ENCODE measurements at regions not wholly inside any gene's neighbourhood (a gene's known extent, or its start where the extent isn't known, plus 50 kb on each side); places are given as distances from the start of the nearest gene placed in this dataset.

GRCh38 chr12:127079636-127080035, 1187.3 kb upstream of the TMEM132C start:
- no peak overlapping the region for H3K4me3 ChIP-seq (ENCODE audit: low read depth, low read length)
- no peak for TF ChIP-seq CTCF (IDR thresholded peaks at IDR 0.05; ENCODE audit: insufficient read depth, low read length)
- no peak for DNase-seq (ENCODE audit: low read depth)

- no peak overlapping the region for H3K4me3 ChIP-seq (ENCODE audit: low read depth, low read length)
- no peak for TF ChIP-seq CTCF (IDR thresholded peaks at IDR 0.05; ENCODE audit: insufficient read depth, low read length)
- DNase-seq (ENCODE audit: low read depth), result no peak
Observed at GRCh38 chr12:127081058-127081457, 1185.9 kb upstream of the TMEM132C start.

DNA sequence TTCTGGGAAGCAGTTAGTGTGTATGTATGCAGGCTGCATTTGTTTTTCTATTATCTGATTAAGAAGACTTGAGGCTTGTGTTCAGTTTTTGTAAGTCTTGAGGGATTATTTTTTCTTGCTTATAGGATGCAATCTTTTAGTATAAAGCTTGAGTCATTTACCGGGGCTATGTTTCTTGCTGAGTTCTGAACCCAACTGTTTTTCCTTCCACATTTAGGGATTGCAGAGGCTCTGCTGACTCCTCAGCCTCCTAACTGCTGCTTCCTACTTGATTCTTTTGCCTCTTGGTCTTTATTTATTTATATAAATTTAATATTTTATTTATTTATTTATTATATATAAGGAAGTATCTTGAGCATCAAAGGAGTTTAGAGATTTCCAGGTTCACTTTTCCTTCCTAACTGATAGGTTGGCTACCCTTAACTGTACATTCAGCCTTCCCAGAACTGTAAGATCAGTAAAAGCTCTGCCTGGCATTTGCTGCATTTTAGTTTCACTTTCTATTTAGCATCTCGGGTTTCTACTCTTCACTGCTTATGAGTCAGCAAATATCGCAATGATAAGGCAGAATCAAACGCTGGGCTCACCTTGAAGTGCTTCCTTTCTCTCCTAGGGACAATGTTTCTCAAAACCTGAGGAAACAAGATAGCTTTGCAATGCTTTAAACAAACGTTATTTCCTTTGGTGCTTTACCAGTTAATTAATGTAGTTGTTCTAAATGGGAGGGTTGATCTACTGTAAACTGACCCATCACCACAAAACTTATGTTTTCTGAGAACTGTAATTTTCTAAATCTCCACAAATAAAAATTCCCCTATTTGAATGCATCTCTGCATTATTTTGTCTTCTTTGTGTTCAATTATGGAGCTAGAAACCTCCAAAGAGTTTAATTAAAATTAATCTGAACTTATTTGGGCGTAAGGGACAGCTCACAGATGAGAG, 1183.7 kb upstream of the TMEM132C start:
- DNase-seq (ENCODE audit: low read depth), result peak; percentile 86
- no peak for TF ChIP-seq CTCF (IDR thresholded peaks at IDR 0.05; ENCODE audit: insufficient read depth, low read length)
- H3K4me3 ChIP-seq (ENCODE audit: low read depth, low read length), result peak overlapping the region; percentile 59

GRCh38 chr12:127101076-127101475, 1165.9 kb upstream of the TMEM132C start:
- no peak overlapping the region for H3K4me3 ChIP-seq (ENCODE audit: low read depth, low read length)
- DNase-seq (ENCODE audit: low read depth), result no peak
- no peak for TF ChIP-seq CTCF (IDR thresholded peaks at IDR 0.05; ENCODE audit: insufficient read depth, low read length)

- no peak overlapping the region for H3K4me3 ChIP-seq (ENCODE audit: low read depth, low read length)
- no peak for TF ChIP-seq CTCF (IDR thresholded peaks at IDR 0.05; ENCODE audit: insufficient read depth, low read length)
- no peak for DNase-seq (ENCODE audit: low read depth)
Observed at GRCh38 chr12:127106041-127106440, 1160.9 kb upstream of the TMEM132C start.

DNA sequence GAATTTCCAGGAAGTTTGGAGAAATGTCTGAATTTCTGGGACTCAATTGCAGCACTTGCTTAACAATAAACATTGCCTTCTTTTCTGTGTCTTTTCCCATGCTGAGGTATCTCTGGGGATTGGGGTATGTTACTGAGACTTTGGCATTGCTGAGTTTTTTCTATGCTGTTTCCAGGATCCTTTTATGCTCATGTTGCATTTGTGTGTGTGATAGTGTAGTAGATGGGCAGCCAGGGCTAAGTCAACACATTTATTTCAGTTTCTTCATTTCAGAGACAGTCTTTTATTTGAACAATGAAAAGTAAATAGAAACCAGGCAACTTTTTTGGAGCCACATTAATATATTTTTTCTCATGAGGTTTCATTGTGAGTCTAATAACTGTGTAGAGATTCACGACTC, 1160.3 kb upstream of the TMEM132C start:
- TF ChIP-seq CTCF (IDR thresholded peaks at IDR 0.05; ENCODE audit: insufficient read depth, low read length), result no peak
- DNase-seq (ENCODE audit: low read depth), result no peak
- H3K4me3 ChIP-seq (ENCODE audit: low read depth, low read length), result no peak overlapping the region

Data from fibroblast of the aortic adventitia (primary cell).